K562 (cell line): ENCODE measurements at regions not wholly inside any gene's neighbourhood (a gene's known extent, or its start where the extent isn't known, plus 50 kb on each side); places are given as distances from the start of the nearest gene placed in this dataset.

Source experiments
- AFF4 ChIP-seq: sonication (generic); formaldehyde crosslinking; IDR thresholded peaks from 2 replicates; pipeline ENCODE4 v1.8.0; 2023; ENCODE audit warnings: mild to moderate bottlenecking, missing genetic modification reagents
- BHLHE40 ChIP-seq: IDR thresholded peaks from 2 replicates; pipeline ENCODE4 v1.6.1; 2011; ENCODE audit warnings: low read length, improper control_type of control experiment
- CBFA2T2 ChIP-seq: fragments of 450-650 bp; conservative IDR thresholded peaks from 2 replicates; pipeline ENCODE4 v1.6.1; 2017; ENCODE audit warnings: mild to moderate bottlenecking
- KAT7 ChIP-seq: sonication (generic); formaldehyde crosslinking; IDR thresholded peaks from 2 replicates; pipeline ENCODE4 v1.8.0; 2022; ENCODE audit warnings: missing genetic modification reagents, mild to moderate bottlenecking, borderline replicate concordance
- NONO ChIP-seq, 2 experiments: fragments of 200-400 bp in 1 of 2; fragments of 450-650 bp in 1 of 2; formaldehyde crosslinking in 1 of 2; IDR thresholded peaks; 2 replicates each; pipeline ENCODE4 v1.6.1; 2017; ENCODE audit warnings: low read depth in 2 of 2, mild to moderate bottlenecking in 2 of 2, moderate library complexity in 2 of 2, low read length in 1 of 2
- RBM14 ChIP-seq: fragments of 200-400 bp; formaldehyde crosslinking; IDR thresholded peaks from 2 replicates; pipeline ENCODE4 v1.6.1; 2018; ENCODE audit warnings: low read depth, mild to moderate bottlenecking, low read length, moderate library complexity, borderline replicate concordance; ENCODE audit not compliant: insufficient read depth
- TAL1 ChIP-seq: fragments of 450-650 bp; IDR thresholded peaks from 2 replicates; pipeline ENCODE4 v1.6.1; 2016; ENCODE audit warnings: mild to moderate bottlenecking
- USF1 ChIP-seq: sonication (generic); formaldehyde crosslinking; IDR thresholded peaks from 2 replicates; pipeline ENCODE4 v1.9.0; 2022; ENCODE audit warnings: mild to moderate bottlenecking, missing genetic modification reagents
- ZNF277 ChIP-seq: fragments of 250-450 bp; sonication (Bioruptor Pico); IDR thresholded peaks from 2 replicates; pipeline ENCODE4 v1.8.0; 2022; ENCODE audit warnings: inconsistent platforms, mild to moderate bottlenecking, moderate library complexity, borderline replicate concordance
- ZNF609 ChIP-seq: sonication (generic); formaldehyde crosslinking; IDR thresholded peaks from 2 replicates; pipeline ENCODE4 v1.8.1; 2023; ENCODE audit warnings: missing genetic modification reagents, mild to moderate bottlenecking, borderline replicate concordance

- TF ChIP-seq ZNF609 (CRISPR knock-in tag), result no peak
- TF ChIP-seq KAT7 (CRISPR knock-in tag), result no peak
- peak; percentile 20; the same call in 1 of the 2 replicates for TF ChIP-seq USF1 (CRISPR knock-in tag)
- TF ChIP-seq AFF4, result no peak
- TF ChIP-seq BHLHE40, result no peak
- TF ChIP-seq TAL1, result peak; percentile 30; the same call in 1 of the 2 replicates
- TF ChIP-seq ZNF277, result no peak
- TF ChIP-seq CBFA2T2, result peak; percentile 56
- TF ChIP-seq NONO (IDR thresholded peaks at IDR 0.05; ENCODE audit: low read depth in 2 of 2, low read length in 1 of 2), result no peak
- TF ChIP-seq RBM14, result no peak
Measured at GRCh38 chr1:201731592-201731991, 97.4 kb upstream of the IPO9 start (continued).
